GM11168 (cell line): ENCODE measurements at regions not wholly inside any gene's neighbourhood (a gene's known extent, or its start where the extent isn't known, plus 50 kb on each side); places are given as distances from the start of the nearest gene placed in this dataset.

Source experiments
- in situ Hi-C: fragments of 300-500 bp; cut with MboI; formaldehyde crosslinking; loops from one replicate; pipeline ENCODE4 v1.12.0; 2022; ENCODE audit warnings: low sequenced_read_pairs; ENCODE audit not compliant: unreplicated experiment

DNA sequence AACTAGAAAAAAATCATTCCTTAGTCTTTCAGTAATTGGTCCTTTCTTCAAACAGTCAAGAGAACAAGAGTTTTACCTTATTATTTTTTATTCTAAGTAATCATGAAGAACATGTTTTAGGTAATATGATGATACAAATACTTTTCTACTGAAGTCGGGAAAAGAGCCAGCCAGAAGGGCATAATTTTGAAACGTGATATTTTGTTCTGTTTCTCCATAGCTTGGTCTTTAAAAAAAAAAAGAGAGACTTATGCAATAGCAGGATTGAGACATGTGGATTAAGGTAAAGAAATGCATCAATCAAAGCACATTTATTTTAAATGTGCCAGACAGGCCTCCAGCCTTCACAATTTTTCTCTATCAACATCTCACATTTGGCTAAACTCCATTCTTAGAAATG, 1016.8 kb downstream of the CNTNAP5 start:
- in situ Hi-C loops: no loop called here

DNA sequence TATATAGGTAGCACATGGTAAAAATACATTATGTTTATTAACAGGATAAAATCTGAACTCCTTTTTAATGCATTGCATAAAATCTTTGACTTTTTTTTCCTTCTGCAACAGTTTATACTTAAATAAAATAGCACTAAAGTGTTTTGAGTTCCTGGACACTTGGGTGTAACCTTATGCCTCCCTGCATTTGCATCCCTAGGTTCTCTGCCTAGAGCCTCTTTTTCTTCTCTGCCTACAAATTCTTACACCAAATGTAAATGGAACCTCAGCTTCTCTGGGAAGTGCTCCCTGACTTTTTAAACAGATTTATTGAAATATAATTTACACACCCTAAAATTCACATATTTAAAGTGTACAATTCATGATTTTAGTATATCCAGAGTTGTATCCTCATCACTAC, 1017.6 kb downstream of the CNTNAP5 start:
- in situ Hi-C loops: no loop called here

DNA sequence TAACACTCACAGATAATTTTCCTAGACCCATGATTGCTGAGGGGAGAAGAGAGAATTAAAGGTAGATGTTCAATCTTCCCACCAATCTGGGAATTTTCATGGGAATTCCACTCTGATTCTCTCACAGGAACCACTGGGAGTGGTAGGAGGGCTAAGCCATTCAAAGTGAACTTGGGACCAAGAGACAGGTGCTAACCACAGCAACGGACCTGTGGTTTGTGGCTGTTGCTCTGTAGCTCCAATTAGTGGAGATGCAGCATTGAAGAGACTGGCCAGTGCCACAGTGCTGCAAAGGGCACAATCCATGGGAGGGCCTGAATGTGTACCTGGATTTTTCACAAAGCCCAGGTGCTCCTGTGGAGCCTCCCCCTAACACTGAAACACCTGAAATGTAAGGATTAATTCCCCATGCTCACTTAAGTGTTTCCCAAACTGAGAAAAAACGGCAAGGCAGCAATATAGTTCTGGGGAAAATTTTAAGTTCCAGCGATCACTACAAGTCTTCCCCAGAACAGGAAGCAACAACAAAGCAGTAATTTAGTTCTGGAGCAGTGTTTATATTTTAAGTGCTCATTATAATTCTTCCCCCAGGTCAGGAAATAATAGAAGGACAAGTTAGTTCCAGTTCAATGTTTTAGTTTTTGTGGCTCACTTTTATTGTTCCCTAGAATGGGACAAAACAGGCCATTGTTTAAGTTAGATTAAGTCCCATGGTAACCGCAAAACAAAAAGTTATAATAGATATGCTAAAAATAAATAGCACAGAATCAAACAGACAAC, 1045.8 kb downstream of the CNTNAP5 start:
- in situ Hi-C loops: no loop called here

DNA sequence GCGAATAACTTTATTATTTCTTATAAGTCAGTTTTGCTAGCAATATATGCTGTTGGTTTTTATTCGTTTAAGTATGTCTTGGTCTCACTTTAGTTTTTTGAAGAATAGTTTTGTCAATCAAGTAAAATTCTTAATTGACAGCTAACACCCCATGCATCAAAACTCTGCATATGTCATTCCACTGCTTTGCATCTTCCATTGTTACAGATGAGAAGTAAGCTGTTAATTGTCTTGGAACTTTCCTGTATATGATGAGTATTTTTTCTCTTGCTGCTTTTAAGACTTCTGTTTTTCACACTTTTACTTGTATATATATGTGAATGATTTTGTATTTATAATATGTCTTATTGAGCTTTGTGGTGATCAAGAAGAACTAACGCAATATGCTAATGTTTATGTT, 1048.4 kb downstream of the CNTNAP5 start:
- in situ Hi-C loops: no loop called here

DNA sequence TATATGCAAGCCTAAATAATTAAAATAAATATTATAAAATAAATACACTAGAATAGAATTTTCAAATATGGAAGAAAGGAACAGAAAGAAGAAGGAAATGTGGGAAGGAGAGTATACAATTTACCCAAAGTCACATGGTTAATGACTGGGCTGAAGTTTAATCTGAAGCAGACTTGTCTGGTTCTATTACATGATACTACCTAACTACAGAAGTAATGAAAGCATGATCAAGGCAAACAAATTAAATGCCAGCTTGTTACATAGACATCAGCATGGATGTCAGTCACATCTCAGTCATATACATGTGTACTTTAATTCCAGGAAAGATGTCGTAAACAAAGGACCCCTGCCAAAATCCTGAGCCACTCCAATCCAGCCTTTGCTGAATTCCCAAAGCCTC, 1060.8 kb downstream of the CNTNAP5 start:
- in situ Hi-C loops: no loop called here

DNA sequence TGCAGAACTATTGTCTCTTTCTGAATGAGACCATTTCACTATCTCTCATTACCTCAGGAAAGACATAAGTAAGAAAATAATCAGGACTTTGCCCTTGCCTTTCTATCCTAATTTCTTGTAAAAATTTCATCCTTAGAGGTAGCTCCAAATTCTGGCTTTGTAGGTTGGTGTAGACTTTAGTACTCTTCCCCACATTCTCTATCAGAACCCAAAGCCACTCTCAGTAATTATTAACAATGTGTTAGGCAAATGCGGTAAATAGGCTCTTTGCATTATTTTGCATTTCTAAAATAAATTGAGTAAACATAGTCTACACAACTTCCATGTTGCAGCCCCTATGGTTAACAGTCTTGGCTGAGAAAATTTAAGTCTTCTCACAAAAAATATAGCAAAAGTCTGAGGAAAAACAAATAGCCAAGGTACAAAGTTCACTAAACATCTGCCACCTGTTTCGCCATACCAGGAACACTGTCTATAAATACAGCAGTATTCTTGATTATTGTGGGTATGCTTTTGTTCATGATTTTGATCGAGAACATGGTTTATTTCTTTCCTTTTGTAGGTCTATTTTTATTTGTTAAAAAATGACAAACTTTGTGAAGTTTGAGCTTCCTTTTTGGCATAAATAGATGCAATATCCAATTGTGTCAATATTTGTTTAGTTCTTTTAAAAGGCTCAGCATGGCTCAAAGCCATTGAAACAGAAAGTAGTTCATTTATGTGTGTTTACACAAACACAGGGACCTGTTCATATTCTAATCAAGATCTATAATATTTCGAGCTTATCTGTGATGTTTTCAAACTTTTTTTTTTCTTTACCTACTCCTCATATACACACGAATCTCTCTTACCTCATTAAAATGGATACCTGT, 1061.5 kb downstream of the CNTNAP5 start:
- in situ Hi-C loops: no loop called here

DNA sequence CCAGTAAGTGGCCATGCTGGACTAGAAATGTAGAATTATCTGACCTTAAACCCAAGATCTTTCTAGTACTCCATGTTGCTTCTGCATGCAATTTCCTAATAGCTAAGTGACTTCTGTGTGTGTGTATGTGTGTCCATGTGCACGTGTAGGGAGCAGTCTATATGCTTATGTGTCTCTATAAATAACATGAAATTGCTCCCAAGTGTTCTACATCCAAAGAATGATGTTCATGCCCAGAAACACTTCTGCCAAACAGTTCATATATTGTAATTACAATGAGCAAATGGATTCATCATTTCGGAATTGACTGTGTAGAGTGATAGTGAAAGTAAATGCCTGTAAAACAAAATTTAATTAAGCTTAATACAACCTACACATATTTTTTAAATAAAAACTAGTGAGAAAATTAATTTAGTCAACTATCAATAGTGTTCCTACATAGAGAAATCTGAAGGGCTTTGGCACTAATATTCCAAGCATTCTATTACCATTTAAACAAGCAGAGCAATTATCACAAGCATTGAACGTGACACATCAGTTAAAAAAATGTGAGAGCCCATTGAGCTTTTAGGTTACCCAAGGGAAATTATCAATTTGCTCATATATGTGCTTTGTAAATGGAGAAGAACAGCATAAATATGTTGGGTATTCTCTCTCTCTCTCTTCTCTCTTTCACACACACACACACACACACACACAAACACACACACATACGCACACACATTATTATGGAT, 1067.4 kb downstream of the CNTNAP5 start:
- in situ Hi-C loops: no loop called here

DNA sequence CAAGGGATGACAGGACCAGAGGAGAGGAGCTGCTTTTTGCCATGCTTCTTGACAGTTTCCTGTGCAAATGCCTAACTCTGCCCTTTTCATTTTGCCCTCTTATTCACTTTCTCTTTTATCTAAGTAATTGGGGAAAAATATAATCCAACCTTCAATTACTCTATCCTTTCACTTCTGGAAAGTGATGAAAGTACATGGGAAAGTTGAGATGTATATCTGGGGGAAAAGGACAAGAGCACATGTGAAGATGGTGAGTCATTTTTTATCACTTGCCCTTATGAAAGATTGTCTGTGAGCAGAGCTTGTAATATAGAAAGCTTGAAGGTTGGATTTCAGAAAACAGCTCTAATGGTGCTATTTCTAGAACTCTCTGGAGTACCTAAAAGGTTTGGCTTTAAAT, 1070.7 kb downstream of the CNTNAP5 start:
- in situ Hi-C loops: no loop called here

DNA sequence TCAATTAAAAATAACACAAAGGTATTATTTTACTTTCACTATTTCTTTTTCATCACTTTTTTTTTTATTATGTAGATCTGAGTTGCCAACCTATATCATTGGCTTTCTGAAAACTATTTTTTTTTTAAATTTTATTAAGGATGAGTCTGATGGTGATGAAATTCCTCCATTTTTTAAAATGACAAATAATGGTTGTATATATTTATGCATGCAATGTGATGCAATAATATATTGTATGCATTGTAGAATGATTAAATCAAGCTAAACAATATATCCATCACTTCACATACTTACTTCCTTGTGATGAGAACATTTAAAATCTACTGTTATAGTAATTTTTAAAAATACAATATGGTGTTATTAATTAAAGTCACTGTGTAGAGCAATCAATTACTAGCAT, 1081.6 kb downstream of the CNTNAP5 start:
- in situ Hi-C loops: no loop called here

DNA sequence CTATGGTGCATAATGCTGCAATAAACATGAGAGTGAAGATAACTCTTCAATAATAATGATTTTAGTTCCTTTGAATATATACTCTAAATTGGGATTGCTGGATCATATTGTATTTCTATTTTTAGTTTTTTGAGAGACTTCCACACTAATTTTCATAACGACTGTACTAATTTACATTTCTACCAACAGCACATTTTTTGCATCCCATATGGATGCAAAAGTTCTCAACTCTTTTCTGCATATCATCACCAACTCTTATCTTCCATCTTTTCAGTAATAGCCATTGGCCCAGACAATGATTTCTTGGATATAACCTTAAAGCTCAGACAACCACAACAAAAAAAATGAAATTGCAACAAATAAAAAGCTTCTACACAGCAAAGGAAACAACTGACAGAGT, 1082.4 kb downstream of the CNTNAP5 start:
- in situ Hi-C loops: no loop called here

DNA sequence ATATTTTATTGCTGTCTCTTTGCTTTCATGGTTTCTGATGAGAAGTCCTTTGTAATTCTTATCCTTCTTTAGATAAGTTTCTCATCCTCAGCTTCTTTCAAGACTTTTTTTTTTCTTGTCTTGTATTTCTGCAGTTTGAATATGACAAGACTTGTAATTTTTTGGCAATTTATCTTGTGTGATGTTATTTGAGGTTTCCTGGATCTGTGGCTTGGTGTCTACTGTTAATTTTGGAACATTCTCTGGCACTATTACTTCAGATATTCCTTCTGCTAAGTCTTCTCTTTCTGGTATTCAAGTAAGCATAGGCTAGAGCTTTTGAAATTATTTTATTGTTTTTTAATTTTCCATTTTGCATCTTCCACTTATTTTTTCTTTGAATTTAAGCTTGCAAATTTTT, 1083.2 kb downstream of the CNTNAP5 start:
- in situ Hi-C loops: no loop called here

DNA sequence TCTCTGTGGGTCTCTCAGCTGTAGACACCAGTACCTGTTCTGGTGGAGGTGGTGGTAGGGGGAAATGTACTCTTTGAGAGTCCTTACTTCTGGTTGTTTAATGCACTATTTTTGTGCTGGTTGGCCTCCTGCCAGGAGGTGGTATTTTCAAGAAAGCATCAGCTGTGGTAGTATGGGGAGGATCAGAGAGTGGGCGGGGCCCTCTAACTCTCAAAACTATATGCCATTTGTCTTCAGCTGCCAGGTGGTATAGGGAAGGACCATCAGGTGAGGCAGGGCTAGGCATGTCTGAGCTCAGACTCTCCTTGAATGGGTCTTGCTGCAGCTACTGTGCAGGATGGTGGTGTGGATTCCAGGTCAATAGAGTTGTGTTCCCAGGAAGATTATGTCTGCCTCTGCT, 1100.8 kb downstream of the CNTNAP5 start:
- in situ Hi-C loops: no loop called here

DNA sequence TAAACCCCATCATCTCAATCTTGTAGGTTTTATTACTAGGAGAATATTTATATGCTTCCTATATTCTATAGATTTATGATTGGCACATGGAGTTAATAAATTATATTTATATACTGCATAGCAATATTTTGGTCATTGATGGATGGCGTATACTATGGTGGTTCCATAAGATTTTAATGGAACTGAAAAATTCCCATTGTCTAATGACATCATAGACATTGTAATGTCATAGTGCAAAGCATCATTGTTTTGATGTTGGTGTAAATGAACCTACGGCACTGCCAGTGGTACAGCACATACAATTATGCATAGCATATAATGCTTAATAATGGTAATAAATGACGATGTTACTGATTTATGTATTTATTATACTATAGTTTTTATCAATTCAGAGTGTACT, 1135.9 kb downstream of the CNTNAP5 start:
- in situ Hi-C loops: no loop called here

DNA sequence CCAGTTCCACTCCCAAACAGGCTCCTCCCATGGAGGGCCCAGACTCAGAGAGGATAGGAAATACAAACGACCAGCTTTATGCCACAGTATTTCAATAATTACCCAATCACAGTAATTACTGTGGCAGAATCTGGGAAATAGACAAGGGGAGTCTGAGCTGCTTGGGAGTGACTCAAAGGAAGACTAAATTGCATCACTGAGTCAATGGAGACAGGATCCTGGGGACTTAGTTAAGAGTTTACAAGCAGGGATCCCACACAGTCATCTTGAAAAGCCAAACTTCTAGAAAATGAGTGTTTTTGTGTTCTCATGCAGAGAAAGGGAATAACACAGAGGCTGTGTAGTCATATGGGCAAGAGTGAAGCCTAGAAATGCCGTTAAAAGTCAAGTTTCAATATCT, 1142.1 kb downstream of the CNTNAP5 start:
- in situ Hi-C loops: no loop called here

DNA sequence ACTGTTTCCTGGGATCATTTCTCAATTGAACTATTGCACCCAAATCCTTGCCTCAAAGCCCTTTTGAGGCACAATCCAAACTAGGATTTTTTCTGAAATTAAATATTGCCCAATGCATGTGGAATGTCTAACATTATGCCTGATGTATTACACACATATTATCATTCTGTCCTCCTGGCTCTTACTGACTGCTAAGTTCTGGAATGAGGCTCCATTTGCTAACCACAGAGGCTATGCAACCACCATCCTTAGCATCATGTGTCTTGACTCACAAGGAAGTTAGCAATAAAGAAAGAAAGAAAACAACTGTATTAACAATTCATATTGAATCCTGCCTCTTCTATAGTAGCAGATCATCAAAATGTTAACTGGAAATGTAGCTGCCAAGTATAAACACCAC, 1142.7 kb downstream of the CNTNAP5 start:
- in situ Hi-C loops: no loop called here

DNA sequence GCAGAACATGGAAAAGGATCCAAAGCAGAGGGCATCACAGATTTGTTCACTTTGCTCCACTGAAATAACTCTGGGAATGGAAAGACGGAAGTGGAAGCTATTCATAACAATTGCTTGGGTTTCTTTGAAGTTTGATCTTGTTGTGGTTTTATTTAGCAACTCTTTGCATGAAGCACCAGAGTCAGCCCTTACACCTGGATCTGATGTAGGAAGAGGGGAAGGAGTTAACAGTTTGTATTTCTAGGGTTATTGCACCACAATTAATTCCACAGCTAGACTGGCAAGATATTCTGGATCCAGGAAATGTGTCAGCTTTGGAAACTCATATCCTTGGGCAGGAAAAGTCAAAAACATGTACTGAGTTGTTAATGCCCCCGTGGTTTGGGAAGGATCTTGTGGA, 1143.4 kb downstream of the CNTNAP5 start:
- in situ Hi-C loops: no loop called here

DNA sequence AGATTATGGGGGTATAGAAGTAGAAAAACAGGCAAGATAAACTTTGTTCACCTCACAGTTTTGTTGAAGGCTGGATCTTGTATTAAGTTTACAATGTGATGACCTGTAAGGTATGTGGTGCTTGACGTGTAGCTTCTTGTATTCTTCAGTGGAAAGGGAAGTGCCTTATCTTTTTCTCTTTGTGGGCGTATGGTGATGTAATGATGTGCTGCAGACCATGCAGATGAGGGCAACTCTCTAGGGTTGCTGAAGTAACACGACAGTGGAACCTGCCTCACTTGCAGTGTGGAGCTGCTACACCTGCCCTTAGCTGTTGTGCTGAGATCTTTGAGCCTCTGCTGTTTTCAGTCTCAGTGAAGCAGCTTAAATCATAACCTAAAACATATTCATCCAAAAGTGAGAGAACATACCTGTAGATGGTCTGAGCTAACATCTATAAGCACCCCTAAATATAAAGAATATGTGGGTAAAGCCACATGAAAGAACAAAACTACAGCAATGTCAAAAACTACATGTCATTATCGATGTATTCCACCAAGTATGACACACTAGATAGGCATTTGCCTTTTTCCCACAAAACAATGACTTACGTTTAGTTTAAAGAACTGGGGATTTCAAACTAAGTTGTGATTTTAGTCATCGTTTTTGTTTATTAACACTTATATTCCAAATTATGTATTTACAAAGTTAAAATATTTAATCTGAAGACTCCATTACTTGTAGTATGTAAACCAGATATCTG, 1144.1 kb downstream of the CNTNAP5 start:
- in situ Hi-C loops: no loop called here

DNA sequence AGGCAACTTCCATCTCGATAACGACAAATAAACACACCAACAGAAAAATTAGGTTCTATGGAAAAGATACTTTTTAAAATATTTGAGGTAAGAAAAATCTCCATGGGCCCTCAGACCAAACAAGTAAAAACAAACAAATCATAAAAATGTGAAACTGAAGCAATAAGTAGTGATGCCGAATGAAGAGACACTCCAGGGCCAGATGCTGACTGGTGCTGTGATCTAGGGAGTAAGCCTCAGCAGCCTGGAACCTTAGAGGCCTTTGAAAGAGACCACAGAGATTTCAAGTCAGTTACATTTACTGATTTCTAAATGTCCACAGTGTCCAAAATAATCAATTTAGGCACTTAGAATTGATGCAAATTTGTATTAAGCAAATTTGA, 1144.7 kb downstream of the CNTNAP5 start:
- in situ Hi-C loops: no loop called here

DNA sequence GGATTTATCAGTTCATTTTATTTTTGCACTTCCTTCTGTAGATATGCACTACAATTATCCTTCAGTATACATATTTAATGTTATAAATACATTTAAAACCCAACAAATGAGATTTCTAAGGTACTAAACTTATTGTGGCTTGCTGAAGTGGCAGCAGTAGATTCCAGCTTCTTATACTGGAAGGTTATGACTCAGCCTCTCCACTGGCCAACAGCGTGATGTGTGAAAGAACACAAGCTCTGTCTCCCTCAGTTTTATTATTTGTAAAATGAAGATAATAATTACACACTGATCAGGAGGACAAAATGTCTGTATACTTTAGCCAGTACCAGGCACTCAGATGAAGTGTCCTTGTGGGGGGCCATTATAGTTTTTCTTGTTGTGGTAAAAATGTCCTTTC, 1147.1 kb downstream of the CNTNAP5 start:
- in situ Hi-C loops: no loop called here

DNA sequence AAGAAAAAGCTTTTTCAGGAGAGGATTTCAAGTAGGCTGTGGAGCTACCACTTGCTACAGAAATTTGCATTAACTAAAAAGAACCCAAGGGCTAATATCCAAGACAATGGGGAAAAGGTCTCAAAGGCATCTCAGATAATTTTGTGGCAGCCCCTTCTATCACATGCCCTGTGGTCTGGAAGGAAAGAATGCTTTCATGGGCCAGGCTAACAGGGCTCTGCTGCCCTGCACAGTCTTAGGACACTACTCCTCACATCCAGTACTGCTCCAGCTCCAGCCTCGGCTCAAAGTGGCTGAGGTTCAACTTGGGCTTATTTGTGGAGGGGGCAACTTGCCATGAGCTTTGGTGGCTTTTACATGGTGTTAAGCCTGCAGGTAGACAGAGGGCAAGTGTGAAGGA, 1150.3 kb downstream of the CNTNAP5 start:
- in situ Hi-C loops: no loop called here
